ENCODE measurements at regions not wholly inside any gene's neighbourhood (a gene's known extent, or its start where the extent isn't known, plus 50 kb on each side); places are given as distances from the start of the nearest gene placed in this dataset.

- DNase-seq: no peak
Measured at GRCh38 chr2:103814016-103814415, 1039.9 kb upstream of the POU3F3 start.

- no peak for DNase-seq
Measured at GRCh38 chr2:103815731-103816130, 1038.2 kb upstream of the POU3F3 start.

- no peak for DNase-seq
Measured at GRCh38 chr2:103817746-103818145, 1036.2 kb upstream of the POU3F3 start.

GRCh38 chr2:103818176-103818575 is 1035.7 kb upstream of the POU3F3 start:
- DNase-seq: no peak

- DNase-seq: no peak
Measured at GRCh38 chr2:103819599-103819998, 1034.3 kb upstream of the POU3F3 start.

- no peak for DNase-seq
Measured at GRCh38 chr2:103823847-103824246, 1030.1 kb upstream of the POU3F3 start.

- no peak for DNase-seq
Measured at GRCh38 chr2:103847276-103847675, 1006.6 kb upstream of the POU3F3 start.

- DNase-seq: no peak
Measured at GRCh38 chr2:103859238-103859637, 994.7 kb upstream of the POU3F3 start.

- DNase-seq: peak; percentile 13
Measured at GRCh38 chr2:103860016-103860415, 993.9 kb upstream of the POU3F3 start.

GRCh38 chr2:103868396-103868795 is 985.5 kb upstream of the POU3F3 start:
- no peak for DNase-seq

- no peak for DNase-seq
Measured at GRCh38 chr2:103873716-103874351, 980.1 kb upstream of the POU3F3 start.

GRCh38 chr2:103875131-103875530 is 978.8 kb upstream of the POU3F3 start:
- no peak for DNase-seq

GRCh38 chr2:103875531-103875930 is 978.4 kb upstream of the POU3F3 start:
- DNase-seq: no peak

- DNase-seq: no peak
Measured at GRCh38 chr2:103876611-103877010, 977.3 kb upstream of the POU3F3 start.

GRCh38 chr2:103879101-103879500 is 974.8 kb upstream of the POU3F3 start:
- no peak for DNase-seq

GRCh38 chr2:103880081-103880834 is 973.7 kb upstream of the POU3F3 start:
- DNase-seq: no peak

- DNase-seq: no peak
Measured at GRCh38 chr2:103887625-103888024, 966.3 kb upstream of the POU3F3 start.

- DNase-seq: no peak
Measured at GRCh38 chr2:103896182-103896581, 957.7 kb upstream of the POU3F3 start.

GRCh38 chr2:103898561-103898960 is 955.4 kb upstream of the POU3F3 start:
- no peak for DNase-seq

- DNase-seq: no peak
Measured at GRCh38 chr2:103902347-103902746, 951.6 kb upstream of the POU3F3 start.

- no peak for DNase-seq
Measured at GRCh38 chr2:103921161-103921560, 932.8 kb upstream of the POU3F3 start.

- no peak for DNase-seq
Measured at GRCh38 chr2:103942199-103942598, 911.7 kb upstream of the POU3F3 start.

GRCh38 chr2:103945083-103945482 is 908.8 kb upstream of the POU3F3 start:
- DNase-seq: no peak
